GM12878 (cell line): ENCODE measurements at regions not wholly inside any gene's neighbourhood (a gene's known extent, or its start where the extent isn't known, plus 50 kb on each side); places are given as distances from the start of the nearest gene placed in this dataset.

Source experiments
- EP300 ChIP-seq, 2 experiments: fragments of 150-350 bp in 1 of 2; IDR thresholded peaks; 2 replicates each; pipeline ENCODE4 v1.6.1; 2011 to 2012; ENCODE audit warnings: low read depth in 2 of 2, low read length in 2 of 2, borderline replicate concordance in 1 of 2, improper control_type of control experiment in 1 of 2, inconsistent platforms in 1 of 2; ENCODE audit not compliant: control insufficient read depth in 1 of 2
- FOS ChIP-seq: IDR thresholded peaks from 3 replicates; pipeline ENCODE4 v1.6.1; 2011; ENCODE audit warnings: borderline replicate concordance; ENCODE audit not compliant: insufficient read length; ENCODE audit errors: extremely low read depth
- POLR2AphosphoS5 ChIP-seq: IDR thresholded peaks from 2 replicates; pipeline ENCODE4 v1.6.1; 2011; ENCODE audit warnings: mild to moderate bottlenecking, low read length, inconsistent platforms
- SPI1 ChIP-seq: IDR thresholded peaks from 2 replicates; pipeline ENCODE4 v1.6.1; 2011; ENCODE audit warnings: low read depth, mild to moderate bottlenecking, low read length, moderate library complexity, borderline replicate concordance; ENCODE audit not compliant: insufficient read depth
- TF ChIP-seq, protein P1 (sequence below), 3 experiments: IDR thresholded peaks in 2 of 3; conservative IDR thresholded peaks in 1 of 3; 2 replicates each; pipeline ENCODE4 v1.5.1; 2011; ENCODE audit warnings: low read depth in 3 of 3, low read length in 3 of 3, mild to moderate bottlenecking in 3 of 3, control low read depth in 2 of 3, moderate library complexity in 2 of 3, inconsistent platforms in 1 of 3, mixed read lengths in 1 of 3; ENCODE audit not compliant: control insufficient read depth in 2 of 3, insufficient read depth in 1 of 3; ENCODE audit errors: extremely low read depth in 1 of 3
- TF ChIP-seq, protein P2 (sequence below): IDR thresholded peaks from 2 replicates; pipeline ENCODE4 v1.6.1; 2012; ENCODE audit warnings: mild to moderate bottlenecking, low read depth, low read length
- TF ChIP-seq, protein P3 (sequence below): fragments of 450-650 bp; IDR thresholded peaks from 2 replicates; pipeline ENCODE4 v1.6.1; 2018; ENCODE audit warnings: mild to moderate bottlenecking, low read depth, moderate library complexity; ENCODE audit not compliant: partially characterized antibody
- TF ChIP-seq, protein P4 (sequence below): IDR thresholded peaks from 2 replicates; pipeline ENCODE4 v1.6.1; 2011; ENCODE audit warnings: mild to moderate bottlenecking, low read depth, low read length, moderate library complexity; ENCODE audit not compliant: insufficient replicate concordance

DNA sequence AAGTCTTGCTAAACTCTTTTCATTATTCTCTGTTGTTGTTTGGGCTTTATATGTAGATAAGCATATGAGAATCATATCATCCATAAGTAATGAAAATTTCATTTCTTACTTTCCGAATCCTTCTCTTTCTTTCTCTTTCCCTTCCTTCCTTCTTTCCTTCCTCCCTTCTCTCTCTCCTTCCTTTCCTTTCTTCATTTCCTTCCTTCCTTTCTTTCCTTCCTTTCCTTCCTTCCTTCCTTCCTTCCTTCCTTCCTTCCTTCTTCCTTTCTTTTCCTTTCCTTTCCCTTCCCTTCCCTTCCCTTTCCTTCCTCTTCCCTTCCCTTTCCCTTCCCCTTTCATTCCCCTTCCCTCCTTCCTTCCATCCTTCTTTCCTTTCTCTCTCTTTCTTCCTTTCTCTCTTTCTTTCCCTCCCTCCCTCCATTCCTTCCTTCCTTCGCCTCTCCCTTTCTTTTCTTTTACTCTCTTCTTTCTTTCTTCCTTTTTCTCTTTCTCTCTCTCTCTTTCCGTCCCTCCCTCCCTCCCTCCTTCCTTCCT lies 147.3 kb downstream of the UCK2 start:
- TF ChIP-seq, protein P1, sequence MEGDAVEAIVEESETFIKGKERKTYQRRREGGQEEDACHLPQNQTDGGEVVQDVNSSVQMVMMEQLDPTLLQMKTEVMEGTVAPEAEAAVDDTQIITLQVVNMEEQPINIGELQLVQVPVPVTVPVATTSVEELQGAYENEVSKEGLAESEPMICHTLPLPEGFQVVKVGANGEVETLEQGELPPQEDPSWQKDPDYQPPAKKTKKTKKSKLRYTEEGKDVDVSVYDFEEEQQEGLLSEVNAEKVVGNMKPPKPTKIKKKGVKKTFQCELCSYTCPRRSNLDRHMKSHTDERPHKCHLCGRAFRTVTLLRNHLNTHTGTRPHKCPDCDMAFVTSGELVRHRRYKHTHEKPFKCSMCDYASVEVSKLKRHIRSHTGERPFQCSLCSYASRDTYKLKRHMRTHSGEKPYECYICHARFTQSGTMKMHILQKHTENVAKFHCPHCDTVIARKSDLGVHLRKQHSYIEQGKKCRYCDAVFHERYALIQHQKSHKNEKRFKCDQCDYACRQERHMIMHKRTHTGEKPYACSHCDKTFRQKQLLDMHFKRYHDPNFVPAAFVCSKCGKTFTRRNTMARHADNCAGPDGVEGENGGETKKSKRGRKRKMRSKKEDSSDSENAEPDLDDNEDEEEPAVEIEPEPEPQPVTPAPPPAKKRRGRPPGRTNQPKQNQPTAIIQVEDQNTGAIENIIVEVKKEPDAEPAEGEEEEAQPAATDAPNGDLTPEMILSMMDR (IDR thresholded peaks at IDR 0.05 in 2 of 3, conservative IDR thresholded peaks at IDR 0.05 in 1 of 3; ENCODE audit: control insufficient read depth in 2 of 3, extremely low read depth in 1 of 3, insufficient read depth in 1 of 3, low read depth in 3 of 3, low read length in 3 of 3) = no peak
- TF ChIP-seq POLR2AphosphoS5 (no peak), SPI1 (no peak), FOS (no peak), EP300 (IDR thresholded peaks at IDR 0.05; ENCODE audit: borderline replicate concordance in 1 of 2, control insufficient read depth in 1 of 2, low read depth in 2 of 2, low read length in 2 of 2) (no peak)
- TF ChIP-seq, protein P2, sequence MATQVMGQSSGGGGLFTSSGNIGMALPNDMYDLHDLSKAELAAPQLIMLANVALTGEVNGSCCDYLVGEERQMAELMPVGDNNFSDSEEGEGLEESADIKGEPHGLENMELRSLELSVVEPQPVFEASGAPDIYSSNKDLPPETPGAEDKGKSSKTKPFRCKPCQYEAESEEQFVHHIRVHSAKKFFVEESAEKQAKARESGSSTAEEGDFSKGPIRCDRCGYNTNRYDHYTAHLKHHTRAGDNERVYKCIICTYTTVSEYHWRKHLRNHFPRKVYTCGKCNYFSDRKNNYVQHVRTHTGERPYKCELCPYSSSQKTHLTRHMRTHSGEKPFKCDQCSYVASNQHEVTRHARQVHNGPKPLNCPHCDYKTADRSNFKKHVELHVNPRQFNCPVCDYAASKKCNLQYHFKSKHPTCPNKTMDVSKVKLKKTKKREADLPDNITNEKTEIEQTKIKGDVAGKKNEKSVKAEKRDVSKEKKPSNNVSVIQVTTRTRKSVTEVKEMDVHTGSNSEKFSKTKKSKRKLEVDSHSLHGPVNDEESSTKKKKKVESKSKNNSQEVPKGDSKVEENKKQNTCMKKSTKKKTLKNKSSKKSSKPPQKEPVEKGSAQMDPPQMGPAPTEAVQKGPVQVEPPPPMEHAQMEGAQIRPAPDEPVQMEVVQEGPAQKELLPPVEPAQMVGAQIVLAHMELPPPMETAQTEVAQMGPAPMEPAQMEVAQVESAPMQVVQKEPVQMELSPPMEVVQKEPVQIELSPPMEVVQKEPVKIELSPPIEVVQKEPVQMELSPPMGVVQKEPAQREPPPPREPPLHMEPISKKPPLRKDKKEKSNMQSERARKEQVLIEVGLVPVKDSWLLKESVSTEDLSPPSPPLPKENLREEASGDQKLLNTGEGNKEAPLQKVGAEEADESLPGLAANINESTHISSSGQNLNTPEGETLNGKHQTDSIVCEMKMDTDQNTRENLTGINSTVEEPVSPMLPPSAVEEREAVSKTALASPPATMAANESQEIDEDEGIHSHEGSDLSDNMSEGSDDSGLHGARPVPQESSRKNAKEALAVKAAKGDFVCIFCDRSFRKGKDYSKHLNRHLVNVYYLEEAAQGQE = no peak
- TF ChIP-seq, protein P3, sequence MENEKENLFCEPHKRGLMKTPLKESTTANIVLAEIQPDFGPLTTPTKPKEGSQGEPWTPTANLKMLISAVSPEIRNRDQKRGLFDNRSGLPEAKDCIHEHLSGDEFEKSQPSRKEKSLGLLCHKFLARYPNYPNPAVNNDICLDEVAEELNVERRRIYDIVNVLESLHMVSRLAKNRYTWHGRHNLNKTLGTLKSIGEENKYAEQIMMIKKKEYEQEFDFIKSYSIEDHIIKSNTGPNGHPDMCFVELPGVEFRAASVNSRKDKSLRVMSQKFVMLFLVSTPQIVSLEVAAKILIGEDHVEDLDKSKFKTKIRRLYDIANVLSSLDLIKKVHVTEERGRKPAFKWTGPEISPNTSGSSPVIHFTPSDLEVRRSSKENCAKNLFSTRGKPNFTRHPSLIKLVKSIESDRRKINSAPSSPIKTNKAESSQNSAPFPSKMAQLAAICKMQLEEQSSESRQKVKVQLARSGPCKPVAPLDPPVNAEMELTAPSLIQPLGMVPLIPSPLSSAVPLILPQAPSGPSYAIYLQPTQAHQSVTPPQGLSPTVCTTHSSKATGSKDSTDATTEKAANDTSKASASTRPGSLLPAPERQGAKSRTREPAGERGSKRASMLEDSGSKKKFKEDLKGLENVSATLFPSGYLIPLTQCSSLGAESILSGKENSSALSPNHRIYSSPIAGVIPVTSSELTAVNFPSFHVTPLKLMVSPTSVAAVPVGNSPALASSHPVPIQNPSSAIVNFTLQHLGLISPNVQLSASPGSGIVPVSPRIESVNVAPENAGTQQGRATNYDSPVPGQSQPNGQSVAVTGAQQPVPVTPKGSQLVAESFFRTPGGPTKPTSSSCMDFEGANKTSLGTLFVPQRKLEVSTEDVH = no peak
- TF ChIP-seq, protein P4, sequence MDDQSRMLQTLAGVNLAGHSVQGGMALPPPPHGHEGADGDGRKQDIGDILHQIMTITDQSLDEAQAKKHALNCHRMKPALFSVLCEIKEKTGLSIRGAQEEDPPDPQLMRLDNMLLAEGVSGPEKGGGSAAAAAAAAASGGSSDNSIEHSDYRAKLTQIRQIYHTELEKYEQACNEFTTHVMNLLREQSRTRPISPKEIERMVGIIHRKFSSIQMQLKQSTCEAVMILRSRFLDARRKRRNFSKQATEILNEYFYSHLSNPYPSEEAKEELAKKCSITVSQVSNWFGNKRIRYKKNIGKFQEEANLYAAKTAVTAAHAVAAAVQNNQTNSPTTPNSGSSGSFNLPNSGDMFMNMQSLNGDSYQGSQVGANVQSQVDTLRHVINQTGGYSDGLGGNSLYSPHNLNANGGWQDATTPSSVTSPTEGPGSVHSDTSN = no peak
